T-helper 9 cell (primary cell): ENCODE measurements at regions not wholly inside any gene's neighbourhood (a gene's known extent, or its start where the extent isn't known, plus 50 kb on each side); places are given as distances from the start of the nearest gene placed in this dataset.

Experiments used
- DNase-seq: peaks from one replicate; pipeline ENCODE4 v3.0.0-alpha.2; 2020

DNA sequence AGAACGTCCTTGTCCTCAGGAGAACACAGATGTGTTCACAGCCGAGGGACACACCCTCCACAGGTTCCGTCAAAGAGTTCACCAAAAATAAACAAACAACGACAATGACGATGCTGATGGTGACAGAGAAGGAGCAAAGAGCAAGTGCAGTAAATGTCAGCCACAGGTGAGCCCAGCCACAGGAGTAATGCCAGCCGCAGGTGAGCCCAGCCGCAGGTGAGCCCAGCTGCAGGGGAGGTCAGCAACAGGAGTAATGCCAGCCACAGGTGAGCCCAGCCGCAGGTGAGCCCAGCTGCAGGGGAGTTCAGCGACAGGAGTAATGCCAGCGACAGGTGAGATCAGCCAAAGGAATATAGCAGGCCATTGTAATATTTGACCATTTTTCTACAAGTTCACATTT lies 315.2 kb downstream of the FOXL1 start:
- no peak for DNase-seq

DNA sequence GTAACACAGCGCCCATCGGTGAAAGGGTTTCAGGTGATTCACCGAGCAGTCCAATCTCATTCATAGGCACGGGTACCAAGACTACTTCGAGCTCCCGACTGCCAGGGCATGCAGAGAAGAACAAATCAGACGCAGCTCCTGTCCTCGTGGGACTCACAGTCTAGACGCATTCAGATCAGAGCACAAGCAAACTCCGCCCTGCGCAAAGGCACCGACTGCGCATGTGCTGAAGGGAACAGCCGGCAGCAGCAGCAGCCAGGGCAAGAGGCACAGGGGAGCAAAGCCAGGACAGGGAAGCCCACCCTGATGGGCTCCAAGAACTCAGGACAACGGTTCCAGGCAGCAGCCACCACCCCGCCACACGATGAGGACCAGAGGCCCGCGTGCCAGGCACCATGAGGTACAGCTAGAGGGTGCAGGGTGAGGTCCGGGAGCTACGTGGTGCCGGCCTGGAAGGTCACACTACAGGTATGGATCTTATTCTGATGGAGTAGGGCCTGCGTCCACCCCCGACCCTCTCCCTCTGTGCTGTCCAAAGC lies 315.7 kb downstream of the FOXL1 start:
- no peak for DNase-seq

DNA sequence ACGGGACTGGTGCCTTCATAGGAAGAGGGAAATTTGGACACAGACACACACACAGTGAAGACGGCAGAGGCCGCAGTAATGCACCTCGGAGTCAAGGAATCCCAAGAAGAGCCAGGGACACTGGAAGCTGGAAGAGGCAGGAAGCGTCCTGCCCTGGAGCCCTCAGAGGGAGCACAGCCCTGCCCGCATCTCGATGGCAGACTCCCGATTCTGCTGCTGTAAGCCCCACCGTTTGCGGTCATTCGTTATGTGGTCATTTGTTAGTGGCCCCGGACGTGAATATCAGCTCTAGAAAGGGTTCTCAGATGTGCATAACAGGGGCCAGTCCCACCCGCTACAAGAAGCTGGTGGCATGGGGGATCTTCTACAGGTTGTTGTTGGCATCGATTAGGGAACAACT lies 316.6 kb downstream of the FOXL1 start:
- DNase-seq: no peak

DNA sequence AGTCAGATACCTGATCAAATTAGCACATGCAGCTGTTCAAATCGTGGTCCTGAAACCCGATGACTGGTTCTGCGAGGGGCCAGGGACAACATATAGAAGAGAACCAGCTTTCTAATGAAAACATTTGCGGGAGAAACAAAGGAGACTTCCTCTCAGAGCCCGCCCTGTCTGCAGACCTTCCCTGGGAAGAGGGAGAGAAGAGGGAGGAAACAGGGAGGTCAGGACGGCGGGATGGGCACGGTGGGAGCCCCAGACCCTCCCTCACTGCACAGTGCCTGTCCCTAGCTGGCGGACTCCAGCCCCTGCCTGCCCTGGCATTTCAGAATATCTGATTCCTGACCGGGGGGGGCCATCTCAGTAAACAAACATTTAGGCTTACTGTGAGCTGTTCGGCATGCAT lies 317.3 kb downstream of the FOXL1 start:
- no peak for DNase-seq

DNA sequence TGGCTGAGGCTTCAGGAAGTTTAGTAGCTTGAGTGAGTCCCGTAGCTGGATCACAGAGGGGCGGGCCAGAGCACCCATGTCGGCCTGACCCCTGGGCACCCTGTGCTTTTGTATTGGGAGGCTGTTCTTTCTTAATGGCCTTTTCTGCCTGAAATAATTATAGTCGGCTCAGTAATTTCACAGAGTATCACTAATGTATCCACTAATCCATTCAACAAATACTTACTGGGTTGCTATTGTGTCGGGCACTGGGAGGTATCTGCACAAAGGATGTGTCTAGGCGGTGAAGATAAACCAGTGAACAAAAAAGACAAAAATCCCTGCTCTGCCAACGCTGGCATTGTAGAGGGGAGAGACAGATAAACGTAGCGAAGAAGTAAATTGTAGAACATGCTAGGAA lies 318.6 kb downstream of the FOXL1 start:
- no peak for DNase-seq

DNA sequence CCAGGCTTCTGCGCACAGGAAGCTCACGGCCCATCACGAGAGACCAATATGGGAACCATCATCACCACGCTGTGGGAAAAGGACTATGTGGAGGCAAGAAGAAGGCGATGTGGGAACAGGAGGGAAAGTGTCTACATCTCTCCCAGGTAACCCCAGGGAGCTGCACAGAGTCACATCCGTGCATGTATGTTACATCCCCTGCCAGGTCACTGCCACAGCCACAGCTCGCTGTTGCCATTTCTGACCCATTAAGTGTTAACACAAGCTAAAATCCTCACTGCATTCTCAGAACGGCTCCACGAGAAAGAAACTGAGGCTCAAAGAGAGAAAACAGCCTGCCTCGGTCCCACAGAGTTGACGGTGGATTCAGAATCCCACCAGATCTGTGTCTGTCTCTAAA lies 319.1 kb downstream of the FOXL1 start:
- no peak for DNase-seq

DNA sequence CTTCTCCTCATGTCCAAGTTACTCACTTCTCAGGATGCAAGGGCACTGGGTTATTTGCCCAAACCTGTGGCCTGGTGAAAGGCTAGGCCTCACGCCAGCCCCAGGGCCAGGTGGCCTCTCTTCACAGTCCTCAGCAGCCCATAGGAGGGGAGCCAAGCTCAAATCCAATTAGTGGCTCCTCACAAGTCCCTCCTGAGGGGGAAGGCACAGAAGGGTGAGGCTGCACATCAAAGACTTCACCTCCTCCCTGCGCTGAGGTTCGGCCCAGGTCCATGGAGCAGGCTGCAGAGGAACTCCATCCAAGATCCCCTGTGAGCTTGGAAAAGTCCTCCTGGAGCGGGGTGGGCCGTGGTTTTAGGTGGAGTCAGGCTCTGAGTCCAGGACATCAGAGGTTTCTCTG lies 320.0 kb downstream of the FOXL1 start:
- no peak for DNase-seq

DNA sequence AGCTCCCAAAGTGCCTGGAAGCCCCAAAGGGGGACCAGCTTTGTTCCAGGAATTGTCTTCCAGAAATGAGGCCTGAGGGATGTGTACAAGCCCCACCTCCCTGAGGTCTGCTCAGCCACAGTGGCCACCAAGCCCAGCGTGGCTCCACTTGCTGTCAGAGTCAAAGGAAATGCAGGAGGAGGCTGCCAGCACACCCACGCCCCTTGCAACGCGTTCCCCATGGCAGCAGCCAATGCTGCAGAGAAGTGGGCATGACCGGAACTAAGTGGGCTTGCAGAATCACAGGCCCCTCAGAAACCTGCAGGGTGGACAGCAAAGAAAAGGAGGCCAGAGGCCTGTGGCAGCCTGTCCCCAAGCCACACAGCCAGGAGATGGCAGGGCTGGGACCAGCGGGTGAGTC lies 320.8 kb downstream of the FOXL1 start:
- DNase-seq: no peak

DNA sequence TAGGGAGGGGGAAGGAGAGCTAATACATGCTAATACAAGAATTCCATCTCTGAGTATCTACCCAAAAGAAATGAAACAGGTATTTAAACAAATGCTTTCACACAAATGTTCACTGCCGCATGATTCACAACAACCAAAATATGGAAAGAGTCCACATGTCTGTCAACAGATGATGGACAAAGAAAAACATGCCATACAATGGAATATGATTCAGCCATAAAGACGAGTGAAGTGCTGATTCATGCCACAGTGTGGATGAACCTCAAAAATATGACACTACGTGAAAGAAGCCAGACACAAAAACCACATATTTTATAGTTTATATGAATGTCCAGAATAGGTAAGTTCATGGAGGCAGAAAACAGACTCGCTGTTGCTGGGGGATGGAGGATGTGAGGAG lies 321.4 kb downstream of the FOXL1 start:
- DNase-seq: no peak

DNA sequence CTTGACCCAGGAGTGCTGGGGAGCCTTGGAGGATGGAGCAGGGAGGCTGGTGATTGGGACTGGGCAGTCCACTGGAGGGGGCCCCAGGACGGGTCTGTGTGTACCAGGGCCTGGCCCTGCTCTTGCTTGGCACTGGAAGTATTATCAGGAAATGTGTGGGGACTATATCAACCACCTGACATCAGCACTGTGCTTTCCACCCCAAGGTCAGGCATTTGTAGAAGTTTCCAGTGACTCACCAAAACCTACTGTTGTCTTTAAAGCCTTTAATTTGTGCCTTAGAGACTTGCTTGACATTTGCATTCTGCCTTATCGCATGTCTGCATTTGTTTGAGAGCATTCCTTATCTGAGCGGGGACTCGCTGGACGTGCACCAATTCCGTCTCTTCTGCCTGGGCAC lies 323.1 kb downstream of the FOXL1 start:
- DNase-seq: no peak

DNA sequence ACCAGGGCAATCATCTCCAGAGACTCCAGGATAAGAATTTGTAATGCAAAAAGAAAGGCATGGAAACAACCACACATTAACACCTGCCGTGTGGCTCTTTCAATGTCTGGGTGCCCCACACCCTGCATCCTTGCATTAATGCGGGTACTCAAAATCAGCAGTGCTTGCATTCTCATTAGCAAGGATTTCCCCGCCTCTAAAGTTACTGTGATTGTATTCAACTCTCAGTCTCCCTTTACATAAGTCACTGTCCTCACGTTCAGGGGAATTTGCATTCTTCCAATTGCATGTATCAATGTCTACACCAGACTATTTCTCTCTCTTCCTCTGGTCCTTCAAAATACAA lies 324.3 kb downstream of the FOXL1 start:
- no peak for DNase-seq

DNA sequence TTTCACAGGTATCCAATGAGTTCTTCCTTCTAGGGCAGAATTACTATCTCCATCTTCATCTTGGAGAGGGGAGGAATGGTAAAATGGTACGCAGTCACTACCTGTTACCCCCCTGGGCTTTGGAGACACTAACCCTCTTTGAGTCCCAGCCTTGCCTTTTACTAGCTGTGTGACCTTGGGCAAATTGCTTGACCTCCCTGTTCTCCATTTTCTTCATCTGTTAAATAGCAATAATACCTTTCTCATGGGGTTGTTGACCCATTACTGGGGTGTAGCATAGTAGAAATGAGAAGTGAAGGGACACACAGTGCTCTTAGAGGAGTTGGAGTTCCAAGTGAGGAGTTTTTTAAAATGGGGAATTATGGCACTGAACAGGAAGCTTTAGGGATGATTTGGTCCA lies 324.7 kb downstream of the FOXL1 start:
- DNase-seq: no peak

DNA sequence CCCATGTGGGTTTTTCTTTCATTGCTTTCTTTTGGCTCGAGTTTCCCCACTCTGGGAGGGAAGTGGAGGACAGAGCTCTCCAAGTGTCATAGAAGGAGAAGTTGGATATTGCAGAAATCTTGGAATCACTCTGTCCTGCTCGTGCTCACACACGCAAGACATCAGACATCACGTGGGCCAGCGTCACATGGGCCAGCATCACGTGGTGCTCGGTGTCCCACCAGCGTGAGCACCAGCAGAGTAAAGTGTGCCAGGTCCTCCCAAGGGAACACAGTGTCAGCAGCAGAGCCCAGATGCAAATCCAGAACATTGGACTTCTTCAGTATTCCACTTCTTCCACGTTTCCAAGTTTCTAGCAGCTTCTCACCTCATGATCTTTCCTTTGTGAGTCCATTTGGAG lies 327.0 kb downstream of the FOXL1 start:
- DNase-seq: no peak

DNA sequence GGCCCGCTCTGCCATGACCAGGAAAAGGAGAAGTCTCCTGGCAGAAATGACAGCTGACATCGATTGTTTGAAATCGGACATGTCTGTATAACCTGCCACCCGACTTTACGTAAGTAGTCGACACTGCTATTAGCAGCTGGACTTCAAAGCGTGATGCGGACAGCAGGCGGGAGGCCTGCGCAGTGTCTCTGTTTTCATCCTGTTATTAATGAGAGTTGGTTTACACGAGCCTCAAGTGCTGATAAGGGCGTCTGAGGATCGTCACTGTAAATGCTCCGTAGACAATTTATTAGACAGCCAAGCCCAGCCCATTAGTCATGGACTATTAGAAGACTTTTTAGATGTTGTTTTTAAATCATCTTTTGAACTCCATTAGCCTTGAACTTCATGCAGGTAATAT lies 328.3 kb downstream of the FOXL1 start:
- no peak for DNase-seq

DNA sequence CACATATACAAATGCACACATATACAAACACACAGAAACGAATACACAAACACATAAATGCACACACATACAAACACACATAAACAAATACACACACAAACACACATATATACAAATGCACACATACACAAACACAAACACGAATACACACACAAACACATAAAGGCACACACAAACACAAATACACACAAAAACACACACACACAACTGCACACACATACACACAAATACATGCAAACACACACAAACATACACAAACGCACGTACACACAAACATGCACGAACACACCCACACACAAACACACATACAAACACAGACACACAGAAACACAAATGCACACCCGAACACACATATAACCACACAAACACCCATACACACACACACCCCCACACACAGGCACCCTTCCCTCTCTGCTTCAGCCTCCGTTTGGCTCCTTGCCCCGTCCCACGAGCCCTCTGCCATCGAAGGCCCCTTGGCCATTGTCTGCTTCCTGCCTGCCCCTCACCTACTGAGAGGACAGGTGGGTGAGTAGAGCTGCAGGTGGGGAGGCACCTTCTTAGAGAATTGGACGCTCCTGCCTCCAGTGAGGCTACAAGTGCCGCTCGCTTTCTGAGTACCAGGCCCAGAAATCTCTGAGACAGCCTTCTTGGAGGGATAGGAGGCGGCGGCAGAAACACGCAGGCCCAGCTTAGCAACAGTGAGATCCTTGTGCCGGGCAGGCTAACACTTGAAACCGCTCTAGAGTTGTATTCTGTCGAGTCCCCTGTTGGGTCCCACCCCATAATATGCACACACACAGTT lies 331.2 kb downstream of the FOXL1 start:
- no peak for DNase-seq

DNA sequence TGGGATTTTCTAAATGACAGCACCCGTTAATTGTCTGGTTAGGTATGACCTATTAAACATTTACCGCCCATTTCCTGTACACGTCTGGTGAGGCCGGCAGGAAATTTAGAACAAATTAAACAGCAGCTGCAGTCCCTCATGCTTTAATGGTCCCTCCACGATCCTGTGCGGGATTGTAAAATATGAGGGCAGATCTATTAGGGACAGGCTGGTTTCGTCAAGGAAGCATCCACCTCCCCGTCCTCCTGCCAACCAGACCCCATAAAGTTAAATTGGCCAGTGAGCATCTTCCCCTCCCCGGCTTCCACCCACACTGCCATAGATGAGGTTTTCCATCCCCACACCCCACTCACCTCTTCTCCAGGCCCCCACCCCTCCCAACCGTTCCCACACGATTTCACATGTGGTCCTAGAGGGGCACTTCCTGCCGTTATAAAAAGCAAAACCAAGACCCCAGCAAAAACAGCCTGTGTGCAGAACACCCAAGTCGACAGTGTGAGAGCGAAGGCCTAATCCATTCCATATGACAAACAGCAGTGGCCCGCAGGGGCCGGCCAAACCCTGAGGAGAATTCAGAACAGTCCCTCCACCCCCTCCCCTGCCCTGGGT lies 331.9 kb downstream of the FOXL1 start:
- DNase-seq: no peak

DNA sequence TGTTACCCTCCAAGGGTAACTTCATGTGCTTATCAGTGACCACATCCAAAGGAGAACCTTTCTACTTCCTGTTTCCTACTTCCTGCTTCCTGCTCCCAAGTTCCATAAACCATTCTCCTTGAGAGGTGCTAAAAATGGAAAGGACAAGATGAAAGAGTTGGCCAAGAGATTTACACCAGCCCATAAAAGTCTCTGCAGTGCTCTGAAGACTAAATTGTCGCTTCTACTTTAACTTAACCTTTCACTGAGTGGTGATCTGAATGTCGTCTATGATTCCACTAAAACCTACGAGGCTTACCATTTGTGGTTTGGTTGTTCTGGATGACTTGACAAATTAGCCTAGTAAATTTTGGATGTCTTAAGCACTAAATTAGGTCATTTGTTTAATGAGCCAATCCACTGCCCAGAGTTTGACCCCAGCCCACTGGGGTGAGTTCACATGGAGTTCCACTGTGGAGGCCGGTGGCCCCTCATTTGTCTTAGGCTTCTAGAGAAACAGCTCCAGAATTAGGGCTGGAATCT lies 333.1 kb downstream of the FOXL1 start:
- no peak for DNase-seq

DNA sequence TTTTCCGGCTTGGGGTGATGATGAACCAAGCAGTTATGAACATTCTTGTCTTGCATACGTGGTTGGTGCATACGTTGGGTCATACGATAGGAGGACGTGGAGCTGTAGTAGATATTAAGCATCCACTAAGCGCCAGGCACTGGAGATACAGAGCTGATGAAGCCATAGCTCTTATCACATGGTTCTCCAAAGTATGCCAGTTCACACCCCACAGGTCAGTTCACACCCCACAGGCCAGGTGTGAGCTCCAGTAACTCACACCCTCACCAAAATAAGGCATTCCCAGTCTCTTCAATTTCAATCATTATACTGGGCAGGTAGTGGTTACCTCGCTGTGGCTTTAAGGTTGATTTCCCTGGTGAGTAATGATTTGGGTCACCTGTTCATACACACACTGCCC lies 335.5 kb downstream of the FOXL1 start:
- DNase-seq: no peak

DNA sequence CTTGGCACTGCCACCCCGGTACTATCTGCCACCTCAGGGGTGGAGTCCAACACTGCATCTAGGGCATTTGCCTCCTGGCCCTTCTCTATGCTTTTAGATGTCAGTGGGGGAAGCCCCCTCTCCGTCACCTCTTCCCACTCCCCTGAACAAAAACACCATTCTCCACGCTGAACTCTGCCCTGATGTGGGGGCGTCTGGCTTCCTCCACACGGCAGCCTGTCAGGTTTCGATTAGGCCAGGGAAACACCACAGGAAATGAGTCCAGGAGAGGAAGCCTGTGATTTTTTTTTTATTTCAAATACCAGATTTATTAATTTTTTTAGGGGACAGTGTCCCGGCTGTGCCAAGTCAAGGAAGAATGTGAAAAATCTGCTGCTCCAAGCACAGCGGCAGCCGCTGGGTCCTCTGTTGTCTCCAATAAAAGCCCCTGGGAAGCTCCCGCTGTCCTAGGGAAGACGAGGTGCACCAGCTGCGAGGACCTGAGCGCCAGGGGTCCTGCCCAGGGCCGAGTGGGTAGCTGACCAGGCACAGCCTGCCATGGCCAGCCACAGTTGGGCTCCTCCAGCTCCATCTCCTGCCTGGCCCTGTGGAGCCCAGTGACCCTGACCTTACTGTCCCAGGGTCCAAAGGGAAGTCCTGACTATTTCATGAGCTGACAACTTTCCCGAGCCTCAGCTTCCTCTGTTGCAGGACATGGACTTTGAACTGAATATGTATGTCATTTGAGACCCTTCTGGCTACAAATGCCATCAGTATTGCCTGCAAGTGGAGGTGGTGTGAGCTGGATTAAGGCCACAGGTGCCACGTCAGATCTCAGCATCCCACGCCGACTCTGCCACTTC lies 336.7 kb downstream of the FOXL1 start:
- DNase-seq: no peak

DNA sequence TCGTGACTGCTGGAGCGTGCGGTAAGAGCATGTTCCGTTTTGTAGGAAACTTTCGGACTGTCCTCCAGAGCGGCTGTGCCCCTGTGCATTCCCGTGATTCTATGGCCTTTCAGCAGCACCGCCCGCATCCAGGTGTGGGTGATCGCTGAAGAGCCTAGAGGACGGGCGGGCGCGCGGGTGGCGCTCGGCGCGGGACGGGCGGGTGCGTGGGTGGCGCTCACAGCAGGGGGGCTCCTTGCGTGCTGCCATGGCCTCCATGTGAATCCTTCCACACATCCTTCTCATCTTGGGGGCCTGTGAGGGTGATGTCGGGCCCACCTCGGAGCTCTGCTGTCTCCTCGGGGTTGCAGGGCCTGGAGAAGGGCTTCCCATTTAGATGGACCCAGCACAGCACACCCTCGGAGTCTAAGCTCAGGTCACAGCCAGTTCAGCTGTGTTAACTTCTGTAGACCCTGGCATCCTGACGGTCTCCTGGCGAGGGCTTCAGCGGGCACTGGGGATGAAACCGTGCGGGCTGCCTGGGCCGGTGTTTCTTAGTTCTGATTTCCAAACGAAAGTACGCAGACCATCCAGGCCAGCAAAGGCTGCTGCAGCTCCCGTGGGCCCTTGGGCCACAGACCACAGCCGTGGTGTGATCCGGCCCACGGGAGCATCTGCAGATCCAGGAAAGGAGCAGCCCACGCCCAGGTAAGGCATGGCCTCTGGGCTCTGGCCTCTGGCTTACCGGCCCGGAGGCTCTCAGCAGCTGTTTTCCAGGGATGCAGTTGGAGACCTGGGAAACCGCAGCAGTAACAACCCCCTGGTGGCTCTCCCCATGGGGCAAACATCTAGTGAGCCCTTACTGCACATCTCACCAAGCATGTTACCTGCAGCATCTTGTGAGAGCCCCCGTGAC lies 339.4 kb downstream of the FOXL1 start:
- DNase-seq: no peak

DNA sequence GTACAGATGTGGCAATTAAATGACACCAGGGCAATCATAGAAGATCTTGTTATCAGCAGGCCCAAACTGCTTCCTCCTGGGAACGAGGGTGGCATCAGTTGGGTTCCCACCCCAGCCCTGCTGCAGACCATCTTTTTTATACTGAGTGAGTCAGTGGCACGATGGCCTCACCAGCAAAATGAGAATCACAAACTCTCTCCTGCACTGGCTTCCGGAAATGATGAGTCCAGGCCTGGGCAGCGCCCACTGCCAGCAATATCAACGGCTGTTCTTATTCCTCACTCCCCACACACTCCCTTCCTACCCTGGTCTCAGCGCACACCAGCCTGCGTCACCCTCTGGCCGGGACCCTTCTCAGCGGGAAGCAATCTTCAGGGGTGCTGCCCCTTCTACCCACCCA lies 340.3 kb downstream of the FOXL1 start:
- DNase-seq: no peak

DNA sequence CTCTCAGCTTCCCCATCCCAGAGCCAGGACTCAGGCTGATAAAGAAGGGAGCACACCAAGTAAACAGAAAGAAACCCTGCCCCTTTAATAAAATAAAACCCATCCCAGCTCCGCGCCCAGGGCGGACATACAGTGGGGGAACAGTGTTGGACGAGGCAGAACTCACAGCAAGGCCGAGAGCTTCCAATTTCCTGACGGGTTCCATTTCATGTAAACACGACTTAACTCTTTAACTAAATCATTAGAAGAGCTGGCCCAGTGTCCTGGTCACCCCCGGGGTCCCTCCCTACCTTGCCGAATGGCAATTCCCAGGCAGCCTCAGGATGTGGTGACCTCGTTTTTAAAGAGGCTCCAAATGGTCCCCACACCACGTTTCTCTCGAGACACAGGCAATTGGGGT lies 340.7 kb downstream of the FOXL1 start:
- no peak for DNase-seq
